Smooth muscle cell (in vitro differentiated cells): ENCODE measurements at regions not wholly inside any gene's neighbourhood (a gene's known extent, or its start where the extent isn't known, plus 50 kb on each side); places are given as distances from the start of the nearest gene placed in this dataset.

Experiments used
- DNase-seq: peaks from one replicate; lab custom pipeline; 2025; ENCODE audit not compliant: unreplicated experiment; lab: John Stamatoyannopoulos, UW
- H2AFZ ChIP-seq: fragments of 200-600 bp; sonication (generic); 2 replicates; pipeline ENCODE4 v1.6.0; 2016; ENCODE audit warnings: antibody characterized with exemption, low read depth, mild to moderate bottlenecking
- H3F3A ChIP-seq: fragments of 200-600 bp; sonication (generic); 2 replicates; pipeline ENCODE4 v1.6.0; 2017; ENCODE audit warnings: antibody characterized with exemption, low read depth
- H3K27ac ChIP-seq: fragments of 200-600 bp; sonication (generic); 2 replicates; pipeline ENCODE4 v1.5.1; 2016; ENCODE audit warnings: low read depth, mild to moderate bottlenecking
- H3K27me3 ChIP-seq: fragments of 200-600 bp; sonication (generic); 2 replicates; pipeline ENCODE4 v1.6.1; 2016; ENCODE audit warnings: low read depth, mild to moderate bottlenecking
- H3K36me3 ChIP-seq: fragments of 200-600 bp; sonication (generic); 2 replicates; pipeline ENCODE4 v1.5.1; 2016; ENCODE audit warnings: low read depth
- H3K4me1 ChIP-seq: fragments of 200-600 bp; sonication (generic); 2 replicates; pipeline ENCODE4 v1.5.1; 2016; ENCODE audit warnings: low read depth
- H3K4me2 ChIP-seq: fragments of 200-600 bp; sonication (generic); 2 replicates; pipeline ENCODE4 v1.6.0; 2016; ENCODE audit warnings: mild to moderate bottlenecking
- H3K4me3 ChIP-seq: fragments of 200-600 bp; sonication (generic); 2 replicates; pipeline ENCODE4 v1.5.1; 2016; ENCODE audit warnings: mild to moderate bottlenecking
- H3K79me2 ChIP-seq: fragments of 200-600 bp; sonication (generic); 2 replicates; pipeline ENCODE4 v1.6.0; 2016; ENCODE audit warnings: low read depth, mild to moderate bottlenecking
- H3K9ac ChIP-seq: fragments of 200-600 bp; sonication (generic); 2 replicates; pipeline ENCODE4 v1.6.0; 2016; ENCODE audit warnings: low read depth
- H3K9me3 ChIP-seq: fragments of 200-600 bp; sonication (generic); replicated peaks from 2 replicates; pipeline ENCODE4 v1.5.1; 2016; ENCODE audit warnings: low read depth
- H4K20me1 ChIP-seq: fragments of 200-600 bp; sonication (generic); 2 replicates; pipeline ENCODE4 v1.6.0; 2016; ENCODE audit warnings: low read depth
- WGBS: methylation state at CpG from one replicate; pipeline ENCODE4 v1.1.7; 2016; ENCODE audit warnings: low lambda C conversion rate; 5-methylcytosine and 5-hydroxymethylcytosine counted together
- TF ChIP-seq, protein P1 (sequence below): fragments of 200-600 bp; sonication (generic); IDR thresholded peaks from 2 replicates; pipeline ENCODE4 v1.5.1; 2017; ENCODE audit warnings: borderline replicate concordance, mild to moderate bottlenecking, antibody characterized with exemption; ENCODE audit not compliant: insufficient read depth, poor library complexity, severe bottlenecking

DNA sequence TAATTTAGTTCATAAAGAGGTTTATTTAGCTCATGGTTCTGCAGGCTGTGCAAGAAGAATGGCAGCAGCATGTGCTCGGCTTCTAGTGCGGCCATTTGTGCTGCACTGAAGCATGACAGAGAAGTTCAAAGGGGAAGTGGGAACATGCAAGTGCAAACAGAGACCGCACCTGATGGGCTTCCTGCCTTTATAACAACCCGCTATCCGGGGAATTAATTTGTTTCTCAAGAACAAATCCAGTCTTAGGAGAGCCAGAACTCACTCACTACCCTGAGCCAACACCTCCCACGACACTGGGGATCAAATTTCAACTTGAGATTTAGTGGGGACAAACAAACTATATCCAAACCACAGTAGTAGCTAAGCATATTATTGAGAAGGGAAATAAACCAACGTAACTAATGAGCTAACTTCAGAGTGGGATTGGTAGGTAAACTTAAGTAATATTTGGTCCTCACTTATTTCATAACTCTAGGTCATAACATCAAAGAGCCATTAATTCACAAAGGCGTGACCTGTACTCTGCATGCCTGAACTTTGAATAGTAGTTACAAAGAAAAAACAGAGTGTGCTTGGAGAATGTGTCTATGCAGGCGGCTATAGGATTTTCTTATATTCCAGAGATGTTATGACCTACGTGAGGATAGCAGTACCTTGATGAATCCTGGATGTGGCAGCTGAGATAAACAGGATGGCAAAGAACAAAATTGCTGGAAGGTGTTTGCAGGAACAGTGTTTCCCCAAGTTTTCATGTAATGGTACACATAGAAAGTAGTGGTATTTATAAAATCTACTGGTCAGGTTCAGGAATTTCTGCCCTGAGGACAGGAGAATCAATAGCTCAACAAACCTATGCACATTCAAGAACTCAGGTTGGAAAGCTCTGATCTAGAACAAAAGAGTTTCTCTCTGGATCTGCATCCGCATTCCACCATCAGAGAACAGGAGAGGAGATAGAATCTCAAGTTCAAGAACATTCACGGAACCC lies 845.9 kb upstream of the ID2 start:
- no peak for DNase-seq
- H3K9me3 ChIP-seq, result no peaks in the 10 kb centered on the region
- H3K27me3 ChIP-seq, result no peaks in the 10 kb centered on the region
- no peak overlapping the region for H3K9ac ChIP-seq
- H2AFZ ChIP-seq, result no peak overlapping the region
- no peaks in the 10 kb centered on the region for H3K79me2 ChIP-seq
- WGBS, result 93% methylated on average over 12 of the region's 12 CpGs
- no peaks in the 10 kb centered on the region for H3K36me3 ChIP-seq
- peaks cover 7% of the 10 kb centered on the region for H3K4me1 ChIP-seq
- H3K4me3 ChIP-seq, result no peak overlapping the region
- TF ChIP-seq, protein P1, sequence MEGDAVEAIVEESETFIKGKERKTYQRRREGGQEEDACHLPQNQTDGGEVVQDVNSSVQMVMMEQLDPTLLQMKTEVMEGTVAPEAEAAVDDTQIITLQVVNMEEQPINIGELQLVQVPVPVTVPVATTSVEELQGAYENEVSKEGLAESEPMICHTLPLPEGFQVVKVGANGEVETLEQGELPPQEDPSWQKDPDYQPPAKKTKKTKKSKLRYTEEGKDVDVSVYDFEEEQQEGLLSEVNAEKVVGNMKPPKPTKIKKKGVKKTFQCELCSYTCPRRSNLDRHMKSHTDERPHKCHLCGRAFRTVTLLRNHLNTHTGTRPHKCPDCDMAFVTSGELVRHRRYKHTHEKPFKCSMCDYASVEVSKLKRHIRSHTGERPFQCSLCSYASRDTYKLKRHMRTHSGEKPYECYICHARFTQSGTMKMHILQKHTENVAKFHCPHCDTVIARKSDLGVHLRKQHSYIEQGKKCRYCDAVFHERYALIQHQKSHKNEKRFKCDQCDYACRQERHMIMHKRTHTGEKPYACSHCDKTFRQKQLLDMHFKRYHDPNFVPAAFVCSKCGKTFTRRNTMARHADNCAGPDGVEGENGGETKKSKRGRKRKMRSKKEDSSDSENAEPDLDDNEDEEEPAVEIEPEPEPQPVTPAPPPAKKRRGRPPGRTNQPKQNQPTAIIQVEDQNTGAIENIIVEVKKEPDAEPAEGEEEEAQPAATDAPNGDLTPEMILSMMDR, result no peak
- no peak overlapping the region for H3K4me2 ChIP-seq
- H4K20me1 ChIP-seq, result no peaks in the 10 kb centered on the region
- no peaks in the 10 kb centered on the region for H3F3A ChIP-seq
- no peak overlapping the region for H3K27ac ChIP-seq

DNA sequence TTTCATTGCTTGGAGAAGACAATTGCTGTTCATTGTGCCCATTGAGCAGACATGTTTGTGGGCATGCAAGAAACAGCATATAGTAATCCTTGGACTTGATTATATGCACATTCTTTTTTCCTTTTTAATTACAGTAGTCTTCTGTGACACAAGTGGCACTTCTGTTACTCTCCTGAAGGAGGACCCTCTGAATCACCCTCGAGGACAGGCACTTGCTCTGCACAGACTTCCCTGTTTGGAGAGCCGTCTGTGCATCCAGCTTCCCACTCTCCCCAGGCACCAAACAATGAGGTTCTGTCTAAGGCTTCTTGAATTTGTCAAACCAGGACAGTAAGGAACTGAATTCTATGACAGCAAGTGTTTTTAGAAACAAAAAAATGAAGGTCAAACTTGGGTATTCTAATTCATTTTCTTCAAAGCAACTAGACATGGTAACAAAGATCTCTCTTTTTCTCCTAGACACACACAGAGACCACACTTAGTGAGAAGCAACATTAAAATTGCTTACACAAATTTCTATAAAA lies 844.6 kb upstream of the ID2 start:
- Histone ChIP-seq H4K20me1 (no peaks in the 10 kb centered on the region), H3K4me2 (no peak overlapping the region), H3K4me1 (peaks cover 7% of the 10 kb centered on the region), H3K27ac (no peak overlapping the region), H3K36me3 (no peaks in the 10 kb centered on the region), H3K9me3 (no peaks in the 10 kb centered on the region), H2AFZ (no peak overlapping the region), H3K4me3 (no peak overlapping the region), H3K27me3 (no peaks in the 10 kb centered on the region), H3K9ac (no peak overlapping the region), H3F3A (no peaks in the 10 kb centered on the region), H3K79me2 (no peaks in the 10 kb centered on the region)
- no peak for DNase-seq
- WGBS, result 47% methylated on average over 2 of the region's 2 CpGs
- TF ChIP-seq, protein P1, result no peak

DNA sequence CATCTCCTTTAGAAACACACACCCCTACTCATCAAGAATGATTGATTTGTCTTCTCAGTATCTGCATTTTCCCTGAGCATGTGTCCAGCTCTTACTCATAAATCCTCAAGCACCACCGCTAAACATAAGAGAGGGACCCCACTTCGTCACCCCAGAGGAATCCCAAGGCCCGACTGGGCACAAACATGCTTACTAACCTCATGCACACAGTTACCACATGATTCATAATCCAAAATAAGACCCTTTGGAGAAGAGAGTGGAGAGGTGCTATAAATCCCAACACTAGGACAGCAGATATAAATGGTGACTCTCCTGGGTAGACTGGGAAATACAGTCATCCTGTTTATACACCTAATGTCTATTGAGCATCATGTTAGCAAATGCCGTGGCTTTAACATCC lies 843.2 kb upstream of the ID2 start:
- H3K4me1 ChIP-seq, result peaks cover 7% of the 10 kb centered on the region
- TF ChIP-seq, protein P1, result no peak
- H3K27ac ChIP-seq, result no peak overlapping the region
- no peaks in the 10 kb centered on the region for H3K79me2 ChIP-seq
- H3K27me3 ChIP-seq, result no peaks in the 10 kb centered on the region
- H4K20me1 ChIP-seq, result no peaks in the 10 kb centered on the region
- H3K9me3 ChIP-seq, result no peaks in the 10 kb centered on the region
- DNase-seq, result no peak
- no peak overlapping the region for H3K4me2 ChIP-seq
- no peaks in the 10 kb centered on the region for H3F3A ChIP-seq
- no peaks in the 10 kb centered on the region for H3K36me3 ChIP-seq
- no peak overlapping the region for H3K4me3 ChIP-seq
- H2AFZ ChIP-seq, result no peak overlapping the region
- WGBS, result 85% methylated on average over 4 of the region's 4 CpGs
- H3K9ac ChIP-seq, result no peak overlapping the region
